ENCODE measurements at regions not wholly inside any gene's neighbourhood (a gene's known extent, or its start where the extent isn't known, plus 50 kb on each side); places are given as distances from the start of the nearest gene placed in this dataset.

- TF ChIP-seq CTCF (IDR thresholded peaks at IDR 0.05) (no peak), POLR2AphosphoS5 (IDR thresholded peaks at IDR 0.05) (no peak)
These were observed 138.8 kb downstream of the ZWINT start for GRCh38 chr10:56222237-56222636.

All from sigmoid colon (tissue), 4 donors.